ENCODE measurements at regions not wholly inside any gene's neighbourhood (a gene's known extent, or its start where the extent isn't known, plus 50 kb on each side); places are given as distances from the start of the nearest gene placed in this dataset.

GRCh38 chr20:24366336-24367004 is 103.0 kb upstream of the SYNDIG1 start:
- TF ChIP-seq CTCF (IDR thresholded peaks at IDR 0.05) (no peak), POLR2A (IDR thresholded peaks at IDR 0.05; ENCODE audit: low read depth) (no peak)
